H9 (cell line): ENCODE measurements at regions not wholly inside any gene's neighbourhood (a gene's known extent, or its start where the extent isn't known, plus 50 kb on each side); places are given as distances from the start of the nearest gene placed in this dataset.

Experiments used
- DNase-seq: peaks from one replicate; pipeline ENCODE4 v3.0.0-alpha.2; 2017
- H2AFZ ChIP-seq: one replicate; pipeline ENCODE4 v1.6.1; 2013; ENCODE audit warnings: mild to moderate bottlenecking, low read length, control low read depth, moderate library complexity
- H2AK5ac ChIP-seq: 2 replicates; pipeline ENCODE4 v1.6.1; 2013; ENCODE audit warnings: low read length, control low read depth, mixed read lengths; ENCODE audit not compliant: insufficient read length
- H2BK120ac ChIP-seq: one replicate; pipeline ENCODE4 v1.6.1; 2013; ENCODE audit warnings: low read depth, mild to moderate bottlenecking, low read length, control low read depth, inconsistent platforms; ENCODE audit not compliant: poor library complexity, severe bottlenecking
- H2BK12ac ChIP-seq: 2 replicates; pipeline ENCODE4 v1.6.1; 2013; ENCODE audit warnings: low read length, control low read depth, mixed read lengths, low read depth; ENCODE audit not compliant: insufficient read length
- H2BK15ac ChIP-seq: 2 replicates; pipeline ENCODE4 v1.6.1; 2013; ENCODE audit warnings: low read depth, low read length, control low read depth
- H2BK20ac ChIP-seq: one replicate; pipeline ENCODE4 v1.6.1; 2013; ENCODE audit warnings: low read depth, mild to moderate bottlenecking, low read length, control low read depth, inconsistent platforms; ENCODE audit not compliant: poor library complexity, severe bottlenecking
- H2BK5ac ChIP-seq: 2 replicates; pipeline ENCODE4 v1.6.1; 2013; ENCODE audit warnings: low read length, control low read depth, mixed read lengths; ENCODE audit not compliant: insufficient read length
- H3K14ac ChIP-seq: 2 replicates; pipeline ENCODE4 v1.6.1; 2013; ENCODE audit warnings: low read length, control low read depth; ENCODE audit not compliant: insufficient read depth
- H3K18ac ChIP-seq: 2 replicates; pipeline ENCODE4 v1.6.1; 2013; ENCODE audit warnings: low read depth, mild to moderate bottlenecking, mixed read lengths, low read length, control low read depth; ENCODE audit not compliant: insufficient read length
- H3K23ac ChIP-seq: 2 replicates; pipeline ENCODE4 v1.6.1; 2013; ENCODE audit warnings: low read length, control low read depth, mixed read lengths, low read depth; ENCODE audit not compliant: insufficient read length
- H3K23me2 ChIP-seq: 2 replicates; pipeline ENCODE4 v1.6.1; 2013; ENCODE audit warnings: low read depth, mild to moderate bottlenecking, mixed read lengths, low read length, control low read depth; ENCODE audit not compliant: insufficient read length, poor library complexity, severe bottlenecking
- H3K27ac ChIP-seq: 2 replicates; pipeline ENCODE4 v1.5.1; 2013; ENCODE audit warnings: low read length, control low read depth, mixed read lengths, low read depth; ENCODE audit not compliant: insufficient read length
- H3K27me3 ChIP-seq: 2 replicates; pipeline ENCODE4 v1.6.1; 2013; ENCODE audit warnings: low read length, control low read depth, inconsistent platforms; ENCODE audit not compliant: insufficient read depth
- H3K4ac ChIP-seq: 2 replicates; pipeline ENCODE4 v1.6.1; 2013; ENCODE audit warnings: low read depth, mild to moderate bottlenecking, control low read depth, inconsistent platforms, low read length, moderate library complexity
- H3K4me1 ChIP-seq: 2 replicates; pipeline ENCODE4 v1.6.1; 2013; ENCODE audit warnings: low read length, control low read depth, inconsistent platforms; ENCODE audit not compliant: insufficient read depth
- H3K4me2 ChIP-seq: 2 replicates; pipeline ENCODE4 v1.6.1; 2013; ENCODE audit warnings: low read length, control low read depth, mixed read lengths; ENCODE audit not compliant: insufficient read length, insufficient read depth
- H3K56ac ChIP-seq: 2 replicates; pipeline ENCODE4 v1.6.1; 2013; ENCODE audit warnings: low read depth, mild to moderate bottlenecking, mixed read lengths, low read length, control low read depth; ENCODE audit not compliant: insufficient read length
- H3K79me1 ChIP-seq: 2 replicates; pipeline ENCODE4 v1.6.1; 2013; ENCODE audit warnings: low read depth, mild to moderate bottlenecking, moderate library complexity, low read length, control low read depth, inconsistent platforms; ENCODE audit not compliant: insufficient read depth, poor library complexity, severe bottlenecking
- H3K79me2 ChIP-seq: 2 replicates; pipeline ENCODE4 v1.6.1; 2013; ENCODE audit warnings: low read length, control low read depth, inconsistent platforms; ENCODE audit not compliant: insufficient read depth
- H3K9ac ChIP-seq: 2 replicates; pipeline ENCODE4 v1.6.1; 2013; ENCODE audit warnings: low read length, control low read depth, mixed read lengths; ENCODE audit not compliant: insufficient read length; ENCODE audit errors: extremely low read depth
- H3K9me3 ChIP-seq: one replicate; pipeline ENCODE4 v1.6.1; 2013; ENCODE audit warnings: low read depth, low read length, inconsistent platforms; ENCODE audit not compliant: control insufficient read depth
- H3T11ph ChIP-seq: one replicate; pipeline ENCODE4 v1.6.1; 2013; ENCODE audit warnings: mild to moderate bottlenecking, low read length, control low read depth, inconsistent platforms
- H4K20me1 ChIP-seq: one replicate; pipeline ENCODE4 v1.6.1; 2013; ENCODE audit not compliant: control insufficient read depth, insufficient read length, insufficient read depth
- H4K5ac ChIP-seq: 2 replicates; pipeline ENCODE4 v1.6.1; 2013; ENCODE audit warnings: low read depth, mild to moderate bottlenecking, mixed read lengths, low read length, control low read depth; ENCODE audit not compliant: insufficient read length
- H4K8ac ChIP-seq: replicated peaks from 2 replicates; pipeline ENCODE4 v1.6.1; 2013; ENCODE audit warnings: low read length, control low read depth, mixed read lengths, low read depth; ENCODE audit not compliant: insufficient read length
- H4K91ac ChIP-seq: 2 replicates; pipeline ENCODE4 v1.6.1; 2013; ENCODE audit warnings: low read depth, mild to moderate bottlenecking, moderate library complexity, mixed read lengths, low read length, control low read depth; ENCODE audit not compliant: insufficient read length
- H3K27ac Mint-ChIP-seq, 3 experiments: 2 replicates in 2 of 3; 3 replicates in 1 of 3; pipeline ENCODE4 v1.8.0; 2020 to 2021; ENCODE audit warnings: mixed read lengths in 3 of 3, mild to moderate bottlenecking in 1 of 3, moderate library complexity in 1 of 3
- H3K27me3 Mint-ChIP-seq: 2 replicates; pipeline ENCODE4 v1.8.0; 2021; ENCODE audit warnings: low read depth, mild to moderate bottlenecking, moderate library complexity, mixed read lengths
- H3K36me3 Mint-ChIP-seq, 3 experiments: 2 replicates in 2 of 3; 3 replicates in 1 of 3; pipeline ENCODE4 v1.8.0; 2020 to 2021; ENCODE audit warnings: low read depth in 3 of 3, mixed read lengths in 3 of 3; ENCODE audit not compliant: insufficient read depth in 1 of 3
- H3K4me1 Mint-ChIP-seq, 2 experiments: 2 replicates each; pipeline ENCODE4 v1.8.0; 2020; ENCODE audit warnings: mixed read lengths in 2 of 2
- H3K4me3 Mint-ChIP-seq, 2 experiments: 2 replicates in 1 of 2; 3 replicates in 1 of 2; pipeline ENCODE4 v1.8.0; 2020 to 2021; ENCODE audit warnings: mild to moderate bottlenecking in 2 of 2, mixed read lengths in 2 of 2, moderate library complexity in 1 of 2
- H3K9me3 Mint-ChIP-seq, 2 experiments: 2 replicates in 1 of 2; 3 replicates in 1 of 2; pipeline ENCODE4 v1.8.0; 2020; ENCODE audit warnings: mild to moderate bottlenecking in 2 of 2, mixed read lengths in 2 of 2, moderate library complexity in 1 of 2
- WGBS: extraction: QIAGEN DNeasy Blood & Tissue Kit; methylation state at CpG from one replicate; pipeline ENCODE4 v1.1.7; 2013; ENCODE audit warnings: missing lambda C conversion rate, low lambda C conversion rate, mixed read lengths; ENCODE audit not compliant: insufficient read length; ENCODE audit errors: extremely low coverage; 5-methylcytosine and 5-hydroxymethylcytosine counted together
- TF ChIP-seq, protein P1 (sequence below): fragments of 200-600 bp; sonication (generic); conservative IDR thresholded peaks from 3 replicates; pipeline ENCODE4 v1.8.0; 2021; ENCODE audit warnings: antibody characterized with exemption, mild to moderate bottlenecking

DNA sequence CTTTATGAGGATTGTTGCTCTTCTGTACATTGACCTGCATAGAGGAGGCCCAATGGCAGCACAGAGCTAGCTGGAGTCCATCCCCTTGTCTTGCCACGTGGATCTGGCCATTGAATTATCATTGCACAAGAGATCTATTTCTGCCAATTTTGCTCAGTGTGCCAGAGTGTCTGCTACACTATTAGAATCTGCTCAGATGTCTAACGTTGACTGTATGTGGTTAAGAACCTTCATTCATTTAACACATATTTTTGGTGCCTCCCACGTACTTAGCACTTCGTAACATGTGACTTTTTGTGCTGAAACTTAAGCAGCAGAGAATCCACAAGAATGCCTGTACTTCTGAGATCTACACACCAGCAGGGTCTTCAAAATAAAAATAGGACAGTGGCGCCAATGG lies 166.0 kb upstream of the VASH1 start:
- H3K36me3 Mint-ChIP-seq, result no peaks in the 10 kb centered on the region

More for the DNA sequence above, 166.0 kb upstream of the VASH1 start:
- peaks cover 23 to 26% of the 10 kb centered on the region in 2 experiments for H3K4me1 Mint-ChIP-seq
- no peak overlapping the region for H2AFZ ChIP-seq
- TF ChIP-seq, protein P1, sequence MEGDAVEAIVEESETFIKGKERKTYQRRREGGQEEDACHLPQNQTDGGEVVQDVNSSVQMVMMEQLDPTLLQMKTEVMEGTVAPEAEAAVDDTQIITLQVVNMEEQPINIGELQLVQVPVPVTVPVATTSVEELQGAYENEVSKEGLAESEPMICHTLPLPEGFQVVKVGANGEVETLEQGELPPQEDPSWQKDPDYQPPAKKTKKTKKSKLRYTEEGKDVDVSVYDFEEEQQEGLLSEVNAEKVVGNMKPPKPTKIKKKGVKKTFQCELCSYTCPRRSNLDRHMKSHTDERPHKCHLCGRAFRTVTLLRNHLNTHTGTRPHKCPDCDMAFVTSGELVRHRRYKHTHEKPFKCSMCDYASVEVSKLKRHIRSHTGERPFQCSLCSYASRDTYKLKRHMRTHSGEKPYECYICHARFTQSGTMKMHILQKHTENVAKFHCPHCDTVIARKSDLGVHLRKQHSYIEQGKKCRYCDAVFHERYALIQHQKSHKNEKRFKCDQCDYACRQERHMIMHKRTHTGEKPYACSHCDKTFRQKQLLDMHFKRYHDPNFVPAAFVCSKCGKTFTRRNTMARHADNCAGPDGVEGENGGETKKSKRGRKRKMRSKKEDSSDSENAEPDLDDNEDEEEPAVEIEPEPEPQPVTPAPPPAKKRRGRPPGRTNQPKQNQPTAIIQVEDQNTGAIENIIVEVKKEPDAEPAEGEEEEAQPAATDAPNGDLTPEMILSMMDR, result no peak
- H3K9me3 Mint-ChIP-seq, result no peaks in the 10 kb centered on the region
- H2BK12ac ChIP-seq, result no peak overlapping the region
- no CpG with 5 or more reads among the region's 5 CpGs for WGBS
- H3K27ac ChIP-seq, result no peak overlapping the region
- no peaks in the 10 kb centered on the region for H3K27me3 ChIP-seq
- H4K8ac ChIP-seq, result no peak overlapping the region
- no peaks in the 10 kb centered on the region for H3K9me3 ChIP-seq
- peak overlapping the region in 1 of 3 experiments; percentile 18; a peak in 1 of 7 replicates for H3K27ac Mint-ChIP-seq
- no peaks in the 10 kb centered on the region for H3K23me2 ChIP-seq
- no peak overlapping the region for H2BK120ac ChIP-seq
- H3K79me2 ChIP-seq, result no peaks in the 10 kb centered on the region
- no peak overlapping the region for H3K23ac ChIP-seq
- no peak overlapping the region for H3T11ph ChIP-seq
- no peak overlapping the region for H3K9ac ChIP-seq
- H2AK5ac ChIP-seq, result no peak overlapping the region
- H4K20me1 ChIP-seq, result no peaks in the 10 kb centered on the region
- no peak overlapping the region for H3K4ac ChIP-seq
- no peak for DNase-seq
- H3K14ac ChIP-seq, result no peak overlapping the region
- H3K56ac ChIP-seq, result no peak overlapping the region
- peaks cover 2% of the 10 kb centered on the region; the same call in 1 of the 2 replicates for H3K27me3 Mint-ChIP-seq
- no peaks in the 10 kb centered on the region for H3K79me1 ChIP-seq
- H3K18ac ChIP-seq, result no peak overlapping the region
- no peak overlapping the region for H4K5ac ChIP-seq
- no peak overlapping the region for H2BK15ac ChIP-seq
- H2BK20ac ChIP-seq, result no peak overlapping the region
- no peak overlapping the region for H2BK5ac ChIP-seq
- H3K4me3 Mint-ChIP-seq, result no peak overlapping the region
- H3K4me2 ChIP-seq, result no peak overlapping the region
- H3K4me1 ChIP-seq, result peaks cover 4% of the 10 kb centered on the region; the same call in 1 of the 2 replicates
- H4K91ac ChIP-seq, result no peak overlapping the region
